ENCODE measurements at regions not wholly inside any gene's neighbourhood (a gene's known extent, or its start where the extent isn't known, plus 50 kb on each side); places are given as distances from the start of the nearest gene placed in this dataset.

DNA sequence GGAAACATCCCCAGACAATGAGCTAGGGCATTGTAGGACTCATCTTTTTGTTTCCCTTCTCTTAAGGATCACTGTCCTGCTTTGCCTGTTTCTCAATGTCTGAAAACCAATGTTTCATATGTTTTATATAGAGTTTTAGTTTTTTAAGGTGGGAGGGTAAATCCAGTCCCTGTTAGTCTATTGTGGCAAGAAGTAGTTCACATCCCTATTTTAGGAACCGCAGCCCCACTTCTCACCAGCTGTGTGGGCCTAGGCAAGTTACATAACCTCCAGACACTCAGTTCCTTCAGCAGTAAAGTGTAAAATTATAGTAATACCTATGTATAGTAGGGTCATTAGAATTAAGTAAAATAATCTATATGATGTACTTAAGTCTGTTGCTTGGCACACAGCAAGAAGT is 105.8 kb upstream of the WLS start:
- DNase-seq: no peak
- Histone ChIP-seq H3K27me3 (ENCODE audit: low read depth) (peaks cover 6% of the 10 kb centered on the region), H3K9me3 (replicated peaks) (no peaks in the 10 kb centered on the region), H3K36me3 (no peaks in the 10 kb centered on the region), H3K4me3 (no peak overlapping the region), H3K4me1 (peaks cover 4% of the 10 kb centered on the region), H3K27ac (replicated peaks) (no peak overlapping the region)
- TF ChIP-seq, protein P1, sequence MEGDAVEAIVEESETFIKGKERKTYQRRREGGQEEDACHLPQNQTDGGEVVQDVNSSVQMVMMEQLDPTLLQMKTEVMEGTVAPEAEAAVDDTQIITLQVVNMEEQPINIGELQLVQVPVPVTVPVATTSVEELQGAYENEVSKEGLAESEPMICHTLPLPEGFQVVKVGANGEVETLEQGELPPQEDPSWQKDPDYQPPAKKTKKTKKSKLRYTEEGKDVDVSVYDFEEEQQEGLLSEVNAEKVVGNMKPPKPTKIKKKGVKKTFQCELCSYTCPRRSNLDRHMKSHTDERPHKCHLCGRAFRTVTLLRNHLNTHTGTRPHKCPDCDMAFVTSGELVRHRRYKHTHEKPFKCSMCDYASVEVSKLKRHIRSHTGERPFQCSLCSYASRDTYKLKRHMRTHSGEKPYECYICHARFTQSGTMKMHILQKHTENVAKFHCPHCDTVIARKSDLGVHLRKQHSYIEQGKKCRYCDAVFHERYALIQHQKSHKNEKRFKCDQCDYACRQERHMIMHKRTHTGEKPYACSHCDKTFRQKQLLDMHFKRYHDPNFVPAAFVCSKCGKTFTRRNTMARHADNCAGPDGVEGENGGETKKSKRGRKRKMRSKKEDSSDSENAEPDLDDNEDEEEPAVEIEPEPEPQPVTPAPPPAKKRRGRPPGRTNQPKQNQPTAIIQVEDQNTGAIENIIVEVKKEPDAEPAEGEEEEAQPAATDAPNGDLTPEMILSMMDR (IDR thresholded peaks at IDR 0.05; ENCODE audit: borderline replicate concordance): no peak
- intact Hi-C loops (cut with micrococcal nuclease): no loop called here

DNA sequence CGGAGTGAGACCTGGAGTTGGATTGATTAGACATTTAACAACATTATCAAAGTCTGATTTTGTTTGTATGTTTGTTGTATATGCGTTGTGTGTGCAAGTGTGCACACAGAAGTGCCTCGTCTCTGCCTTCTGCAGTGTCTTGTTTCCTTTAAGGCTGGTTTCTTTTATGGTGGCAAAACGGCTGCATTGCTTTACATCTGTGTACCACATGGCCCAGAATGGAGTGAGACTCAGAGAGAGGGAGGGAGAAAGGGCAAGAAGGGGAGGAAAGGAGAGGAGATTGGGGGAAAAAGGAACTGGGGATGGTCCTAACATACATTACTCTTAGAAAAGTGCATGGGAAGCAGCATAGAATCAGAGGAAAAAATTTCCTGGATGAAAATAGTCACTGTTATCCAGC is 99.7 kb upstream of the WLS start:
- no peaks in the 10 kb centered on the region for H3K9me3 ChIP-seq (replicated peaks)
- H3K4me1 ChIP-seq: peaks cover 13% of the 10 kb centered on the region
- H3K36me3 ChIP-seq: no peaks in the 10 kb centered on the region
- no peak overlapping the region for H3K4me3 ChIP-seq
- TF ChIP-seq, protein P1 (IDR thresholded peaks at IDR 0.05; ENCODE audit: borderline replicate concordance): no peak
- no peak for DNase-seq
- H3K27me3 ChIP-seq (ENCODE audit: low read depth): no peaks in the 10 kb centered on the region
- no peak overlapping the region for H3K27ac ChIP-seq (replicated peaks)
- intact Hi-C loops (cut with micrococcal nuclease): no loop called here

DNA sequence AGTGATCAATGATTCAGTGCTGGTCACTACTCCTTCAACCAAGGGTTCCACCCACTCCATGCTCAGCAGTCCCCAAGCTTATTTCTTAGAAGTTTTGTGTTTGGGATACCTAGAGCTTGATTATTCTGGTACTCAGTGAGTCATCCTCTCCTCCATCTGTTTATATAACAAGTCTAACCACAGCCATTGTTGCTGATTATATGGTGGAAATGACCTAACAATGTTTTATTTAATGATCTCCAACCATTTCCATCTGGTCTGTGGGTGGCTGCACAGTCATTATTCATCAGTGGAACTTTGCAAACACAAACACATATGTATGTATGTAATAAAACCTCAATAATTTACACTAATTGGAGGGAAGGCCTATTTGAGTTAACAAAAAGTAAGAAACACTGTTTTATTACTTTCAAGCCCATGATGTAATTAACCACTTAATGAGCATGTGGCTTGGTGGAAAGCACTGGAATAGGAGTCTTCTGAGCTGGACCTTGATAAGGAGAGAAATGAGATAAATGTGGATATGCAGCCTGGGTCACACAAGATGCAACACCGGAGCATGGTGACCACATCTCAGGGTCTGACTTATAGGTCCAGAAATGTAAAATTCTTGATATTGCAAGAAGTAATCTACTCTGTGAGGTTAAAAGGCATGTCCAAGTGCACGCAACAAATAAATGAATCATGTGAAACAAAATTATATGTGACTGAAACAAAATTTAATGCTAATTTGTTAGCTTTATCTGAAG is 99.0 kb upstream of the WLS start:
- Histone ChIP-seq H3K4me3 (no peak overlapping the region), H3K27me3 (ENCODE audit: low read depth) (no peaks in the 10 kb centered on the region), H3K9me3 (replicated peaks) (no peaks in the 10 kb centered on the region), H3K4me1 (peaks cover 13% of the 10 kb centered on the region), H3K36me3 (no peaks in the 10 kb centered on the region), H3K27ac (replicated peaks) (no peak overlapping the region)
- intact Hi-C loops (cut with micrococcal nuclease): no loop called here
- TF ChIP-seq, protein P1 (IDR thresholded peaks at IDR 0.05; ENCODE audit: borderline replicate concordance): no peak
- no peak for DNase-seq

DNA sequence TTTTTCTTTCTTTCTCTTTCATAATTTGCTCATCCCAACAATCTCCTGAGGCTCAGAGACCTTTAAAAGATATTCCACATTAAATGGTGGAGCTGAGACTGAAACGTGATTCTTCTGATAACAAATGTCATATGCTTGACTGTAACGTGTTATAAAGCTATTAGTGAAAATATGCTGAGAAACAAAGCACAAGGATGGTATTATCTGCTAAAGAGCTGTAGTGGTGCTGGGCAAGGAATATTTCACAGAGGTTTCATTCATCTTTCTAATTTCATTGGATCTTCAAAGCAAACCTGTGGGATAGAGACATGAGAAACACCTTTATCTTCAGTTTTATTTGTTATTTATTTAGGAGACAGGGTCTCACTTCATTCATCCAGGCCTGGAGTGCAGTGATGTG is 98.1 kb upstream of the WLS start:
- DNase-seq: no peak
- peaks cover 13% of the 10 kb centered on the region for H3K4me1 ChIP-seq
- H3K36me3 ChIP-seq: no peaks in the 10 kb centered on the region
- no peak overlapping the region for H3K4me3 ChIP-seq
- no peaks in the 10 kb centered on the region for H3K27me3 ChIP-seq (ENCODE audit: low read depth)
- TF ChIP-seq, protein P1 (IDR thresholded peaks at IDR 0.05; ENCODE audit: borderline replicate concordance): no peak
- H3K27ac ChIP-seq (replicated peaks): no peak overlapping the region
- intact Hi-C loops (cut with micrococcal nuclease): no loop called here
- no peaks in the 10 kb centered on the region for H3K9me3 ChIP-seq (replicated peaks)

DNA sequence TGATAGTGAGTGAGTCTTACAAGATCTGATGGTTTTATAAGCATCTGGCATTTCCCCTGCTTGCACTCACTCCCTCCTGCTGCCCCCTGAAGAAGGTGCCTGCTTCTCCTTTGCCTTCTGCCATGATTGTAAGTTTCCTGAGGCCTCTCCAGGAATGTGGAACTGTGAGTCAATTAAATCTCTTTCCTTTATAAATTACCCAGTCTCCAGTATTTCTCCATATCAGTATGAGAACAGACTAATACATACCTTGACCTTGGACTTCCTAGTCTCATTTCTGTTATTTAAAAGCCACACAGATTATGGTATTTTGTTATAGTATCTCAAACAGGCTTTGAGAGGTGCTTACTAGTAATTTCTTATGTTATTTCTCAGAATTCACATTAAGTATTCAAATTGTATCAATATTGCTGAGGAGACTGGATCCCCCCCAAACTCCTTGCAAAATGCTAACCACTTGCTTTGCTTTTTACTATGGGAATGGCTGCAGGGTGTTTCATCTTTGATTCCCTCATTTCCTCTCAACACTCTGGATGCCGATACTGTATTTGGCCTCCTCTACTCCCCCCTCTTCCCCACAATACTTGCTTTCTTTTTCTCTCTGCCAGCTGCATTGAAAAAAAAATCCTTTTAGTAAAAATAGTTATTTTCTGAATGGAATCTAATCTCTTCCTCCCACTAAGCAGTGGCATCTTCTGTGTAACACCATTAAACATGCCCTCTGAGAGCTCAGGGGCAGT is 96.9 kb upstream of the WLS start:
- Histone ChIP-seq H3K4me1 (peaks cover 13% of the 10 kb centered on the region), H3K9me3 (replicated peaks) (no peaks in the 10 kb centered on the region), H3K36me3 (no peaks in the 10 kb centered on the region), H3K27ac (replicated peaks) (no peak overlapping the region), H3K27me3 (ENCODE audit: low read depth) (no peaks in the 10 kb centered on the region), H3K4me3 (no peak overlapping the region)
- intact Hi-C loops (cut with micrococcal nuclease): loop anchor here (10.0 kb wide), 1 partner anchor 204 kb away; no protein-coding TSS in a partner anchor
- TF ChIP-seq, protein P1 (IDR thresholded peaks at IDR 0.05; ENCODE audit: borderline replicate concordance): no peak
- no peak for DNase-seq

Data from left ventricle myocardium inferior (tissue), 1 donor.